Lower lobe of right lung (tissue), 2 donors: ENCODE measurements at regions not wholly inside any gene's neighbourhood (a gene's known extent, or its start where the extent isn't known, plus 50 kb on each side); places are given as distances from the start of the nearest gene placed in this dataset.

Source experiments
- ATAC-seq, 2 donors: fragments of 200-7000 bp; cut with Tn5 transposase; one replicate each; pipeline ENCODE4 v1.9.1; 2020 to 2022; ENCODE audit warnings: mild to moderate bottlenecking in 2 of 2, moderate library complexity in 2 of 2
- DNase-seq: peaks from one replicate; pipeline ENCODE4 v3.0.0-alpha.2; 2020
- H3K27ac ChIP-seq: fragments of 200-600 bp; one replicate; pipeline ENCODE4 v1.8.0; 2022
- H3K27me3 ChIP-seq: fragments of 200-600 bp; one replicate; pipeline ENCODE4 v1.8.0; 2022; ENCODE audit warnings: low read depth
- H3K36me3 ChIP-seq: fragments of 200-600 bp; one replicate; pipeline ENCODE4 v1.8.0; 2022; ENCODE audit warnings: mild to moderate bottlenecking
- H3K4me1 ChIP-seq: fragments of 200-600 bp; one replicate; pipeline ENCODE4 v1.8.0; 2022
- H3K4me3 ChIP-seq: fragments of 200-600 bp; one replicate; pipeline ENCODE4 v1.8.0; 2022; ENCODE audit warnings: mild to moderate bottlenecking
- H3K9me3 ChIP-seq: fragments of 200-600 bp; one replicate; pipeline ENCODE4 v1.8.0; 2022
- CTCF ChIP-seq: fragments of 200-600 bp; IDR thresholded peaks from one replicate; pipeline ENCODE4 v1.8.0; 2022; ENCODE audit warnings: antibody characterized with exemption, mild to moderate bottlenecking
- intact Hi-C: fragments of 100-400 bp; cut with DNase I; formaldehyde crosslinking; loops from one replicate; pipeline ENCODE4 v1.11.0; 2022
- donor health status: DM: no; HTN: yes; CAD: no; lungs with severe emphysema.

GRCh38 chr5:4212981-4213819 is 617.6 kb downstream of the IRX1 start:
- Histone ChIP-seq H3K36me3 (no peaks in the 10 kb centered on the region), H3K27me3 (no peaks in the 10 kb centered on the region), H3K9me3 (no peaks in the 10 kb centered on the region), H3K27ac (no peak overlapping the region), H3K4me1 (no peaks in the 10 kb centered on the region), H3K4me3 (no peak overlapping the region)
- no peak for DNase-seq
- no peak for TF ChIP-seq CTCF
- ATAC-seq, result no peak
- intact Hi-C loops, result no loop called here

GRCh38 chr5:4215143-4215542 is 619.5 kb downstream of the IRX1 start:
- Histone ChIP-seq H3K9me3 (no peaks in the 10 kb centered on the region), H3K27me3 (no peaks in the 10 kb centered on the region), H3K36me3 (no peaks in the 10 kb centered on the region), H3K27ac (no peak overlapping the region), H3K4me1 (no peaks in the 10 kb centered on the region), H3K4me3 (no peak overlapping the region)
- ATAC-seq, result no peak
- intact Hi-C loops, result no loop called here
- no peak for TF ChIP-seq CTCF
- no peak for DNase-seq

- ATAC-seq (no peak), DNase-seq (no peak)
- Histone ChIP-seq H3K4me1 (no peaks in the 10 kb centered on the region), H3K4me3 (no peak overlapping the region), H3K36me3 (no peaks in the 10 kb centered on the region), H3K27me3 (no peaks in the 10 kb centered on the region), H3K27ac (no peak overlapping the region), H3K9me3 (no peaks in the 10 kb centered on the region)
- no peak for TF ChIP-seq CTCF
- intact Hi-C loops, result no loop called here
These were observed 620.5 kb downstream of the IRX1 start for GRCh38 chr5:4216142-4216541.

DNA sequence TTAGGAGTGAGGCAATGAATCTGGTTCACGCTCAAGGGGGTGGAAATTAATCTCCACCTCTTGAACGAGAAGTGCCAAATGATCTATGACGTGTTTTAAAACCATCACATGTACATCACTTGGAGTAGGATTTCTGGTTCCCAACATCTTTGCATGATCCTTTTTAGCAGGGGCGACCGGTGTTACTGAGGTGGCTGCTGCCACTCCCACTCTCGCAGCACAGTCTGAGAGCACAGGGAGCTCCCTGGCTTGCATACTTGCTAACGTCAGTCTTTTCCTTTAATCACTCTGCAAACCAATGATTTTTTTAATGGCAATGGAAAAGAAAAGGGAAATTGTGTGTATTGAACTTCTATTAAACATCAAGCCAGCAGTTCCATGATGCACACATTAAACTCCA is 624.4 kb downstream of the IRX1 start:
- Histone ChIP-seq H3K4me3 (no peak overlapping the region), H3K27ac (no peak overlapping the region), H3K4me1 (no peaks in the 10 kb centered on the region), H3K27me3 (no peaks in the 10 kb centered on the region), H3K36me3 (no peaks in the 10 kb centered on the region), H3K9me3 (no peaks in the 10 kb centered on the region)
- DNase-seq (no peak), ATAC-seq (no peak)
- intact Hi-C loops, result no loop called here
- TF ChIP-seq CTCF, result no peak

GRCh38 chr5:4221048-4221447 is 625.4 kb downstream of the IRX1 start:
- DNase-seq, result no peak
- Histone ChIP-seq H3K4me3 (no peak overlapping the region), H3K4me1 (no peaks in the 10 kb centered on the region), H3K27ac (no peak overlapping the region), H3K9me3 (no peaks in the 10 kb centered on the region), H3K36me3 (no peaks in the 10 kb centered on the region), H3K27me3 (no peaks in the 10 kb centered on the region)
- TF ChIP-seq CTCF, result no peak
- intact Hi-C loops, result no loop called here
- no peak for ATAC-seq
